22Rv1 (cell line): ENCODE measurements at regions not wholly inside any gene's neighbourhood (a gene's known extent, or its start where the extent isn't known, plus 50 kb on each side); places are given as distances from the start of the nearest gene placed in this dataset.

ENCODE experiments used
- H3K27ac ChIP-seq: fragments of 450-650 bp; 2 replicates; pipeline ENCODE4 v1.5.1; 2017
- CTCF ChIP-seq: fragments of 450-650 bp; IDR thresholded peaks from 2 replicates; pipeline ENCODE4 v1.5.1; 2017; ENCODE audit warnings: mild to moderate bottlenecking
- ZFX ChIP-seq: fragments of 450-650 bp; IDR thresholded peaks from 2 replicates; pipeline ENCODE4 v1.6.1; 2017; ENCODE audit warnings: antibody characterized with exemption, borderline replicate concordance

GRCh38 chrX:8284131-8284530 lies 113.1 kb upstream of the VCX2 start:
- H3K27ac ChIP-seq = no peak overlapping the region
- no peak for TF ChIP-seq CTCF
- no peak for TF ChIP-seq ZFX

DNA sequence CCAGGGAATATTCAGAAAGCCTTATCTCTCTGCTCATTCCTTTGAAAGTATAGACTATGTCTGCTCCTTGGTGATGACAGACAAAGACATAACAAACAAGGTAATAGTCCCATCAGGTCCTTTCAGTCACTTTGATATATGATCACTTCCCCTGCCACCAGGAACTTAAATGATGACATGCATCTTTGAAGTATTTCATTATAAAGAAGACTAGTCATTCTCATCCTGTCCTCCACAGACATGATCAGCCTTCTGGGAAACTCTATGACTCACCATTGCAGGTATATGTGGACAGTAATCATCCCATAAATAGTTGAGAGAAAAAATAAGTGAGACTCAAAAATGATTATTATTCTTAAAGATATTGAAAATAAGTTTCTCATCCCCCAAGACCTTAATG lies 117.5 kb upstream of the VCX2 start:
- H3K27ac ChIP-seq = no peak overlapping the region
- no peak for TF ChIP-seq ZFX
- TF ChIP-seq CTCF = no peak

GRCh38 chrX:8289523-8289922 lies 118.5 kb upstream of the VCX2 start:
- no peak overlapping the region for H3K27ac ChIP-seq
- no peak for TF ChIP-seq CTCF
- TF ChIP-seq ZFX = no peak

DNA sequence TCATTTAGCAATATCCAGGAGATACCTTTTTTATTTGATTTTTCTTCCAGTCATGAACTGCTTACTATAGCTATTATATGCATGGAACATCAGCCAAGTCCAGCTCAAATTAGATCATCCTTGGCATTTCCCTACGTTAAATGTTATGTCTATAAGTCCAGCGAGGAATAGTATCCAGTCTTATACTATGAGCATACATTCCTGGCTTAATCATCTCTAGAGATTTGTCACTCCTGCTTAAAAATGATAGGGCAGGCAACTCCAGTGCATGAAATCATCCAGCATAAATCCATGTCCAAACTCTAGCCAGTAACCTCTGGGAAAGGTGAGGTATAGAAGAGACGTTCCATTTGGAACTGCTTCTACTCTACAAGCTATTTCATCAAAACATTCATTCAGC lies 126.7 kb upstream of the VCX2 start:
- H3K27ac ChIP-seq = no peak overlapping the region
- TF ChIP-seq ZFX (no peak), CTCF (no peak)

DNA sequence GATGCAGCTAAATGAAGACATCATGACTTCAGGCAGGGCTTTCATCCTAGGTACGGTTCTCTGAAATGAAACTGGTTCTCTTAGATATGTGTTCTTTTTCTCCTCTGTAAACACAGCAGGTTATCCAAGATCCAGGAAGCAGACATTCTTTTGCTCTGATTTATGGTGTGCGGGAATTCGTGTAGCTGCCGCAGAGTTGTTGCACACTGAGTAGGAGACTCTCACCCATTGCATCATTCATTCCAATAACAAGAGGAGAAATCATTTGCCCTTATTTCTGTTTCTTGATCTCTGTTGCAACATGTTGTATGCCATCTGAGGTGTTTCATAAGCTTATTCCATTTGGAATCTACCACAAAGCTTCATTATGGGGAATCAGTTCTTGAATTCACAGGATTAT lies 133.6 kb upstream of the VCX2 start:
- no peak for TF ChIP-seq CTCF
- TF ChIP-seq ZFX = no peak
- no peak overlapping the region for H3K27ac ChIP-seq

DNA sequence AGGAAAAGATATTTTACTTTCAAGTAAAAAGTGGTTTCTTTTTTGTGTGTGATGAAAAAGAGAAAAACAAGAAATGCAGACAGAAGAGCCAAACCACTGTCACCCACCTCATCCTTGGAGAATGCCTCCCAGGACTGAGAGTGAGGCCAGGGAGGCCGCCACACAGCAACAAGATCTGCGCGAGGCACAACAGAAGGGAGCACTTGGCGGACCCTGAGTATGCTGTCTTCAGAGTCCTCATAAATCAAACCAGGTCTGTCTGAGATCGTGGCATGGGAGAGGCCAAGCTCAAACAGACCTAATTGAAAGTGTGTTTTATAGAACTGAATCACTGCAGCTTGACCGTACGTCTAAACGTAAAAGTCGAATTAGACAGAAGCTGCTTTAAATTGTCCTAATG lies 134.3 kb upstream of the VCX2 start:
- TF ChIP-seq CTCF = no peak
- TF ChIP-seq ZFX = no peak
- no peak overlapping the region for H3K27ac ChIP-seq

- TF ChIP-seq ZFX (no peak), CTCF (no peak)
- H3K27ac ChIP-seq = no peak overlapping the region
Observed at GRCh38 chrX:8306291-8306925, 135.3 kb upstream of the VCX2 start.
